ENCODE measurements at regions not wholly inside any gene's neighbourhood (a gene's known extent, or its start where the extent isn't known, plus 50 kb on each side); places are given as distances from the start of the nearest gene placed in this dataset.

DNA sequence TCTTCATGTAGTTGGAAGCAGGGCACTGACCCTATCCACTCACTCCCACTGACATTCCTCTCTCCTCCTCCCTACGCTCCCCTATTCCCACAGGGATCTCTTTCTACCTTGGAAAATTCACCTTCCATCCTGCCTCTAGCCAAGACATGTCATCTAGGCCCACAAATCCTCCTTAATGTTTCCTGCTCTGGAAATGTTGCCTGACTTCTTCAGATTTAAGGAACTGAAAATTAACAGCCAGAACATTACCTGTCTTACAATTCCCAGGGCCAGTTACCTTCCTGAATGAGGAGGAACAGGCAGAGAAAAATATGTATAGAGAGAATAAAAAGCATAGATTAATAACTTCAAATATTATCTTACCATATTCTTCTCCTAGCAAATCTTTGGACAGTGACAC lies 147.3 kb downstream of the MRPL39 start:
- TF ChIP-seq, protein P1, sequence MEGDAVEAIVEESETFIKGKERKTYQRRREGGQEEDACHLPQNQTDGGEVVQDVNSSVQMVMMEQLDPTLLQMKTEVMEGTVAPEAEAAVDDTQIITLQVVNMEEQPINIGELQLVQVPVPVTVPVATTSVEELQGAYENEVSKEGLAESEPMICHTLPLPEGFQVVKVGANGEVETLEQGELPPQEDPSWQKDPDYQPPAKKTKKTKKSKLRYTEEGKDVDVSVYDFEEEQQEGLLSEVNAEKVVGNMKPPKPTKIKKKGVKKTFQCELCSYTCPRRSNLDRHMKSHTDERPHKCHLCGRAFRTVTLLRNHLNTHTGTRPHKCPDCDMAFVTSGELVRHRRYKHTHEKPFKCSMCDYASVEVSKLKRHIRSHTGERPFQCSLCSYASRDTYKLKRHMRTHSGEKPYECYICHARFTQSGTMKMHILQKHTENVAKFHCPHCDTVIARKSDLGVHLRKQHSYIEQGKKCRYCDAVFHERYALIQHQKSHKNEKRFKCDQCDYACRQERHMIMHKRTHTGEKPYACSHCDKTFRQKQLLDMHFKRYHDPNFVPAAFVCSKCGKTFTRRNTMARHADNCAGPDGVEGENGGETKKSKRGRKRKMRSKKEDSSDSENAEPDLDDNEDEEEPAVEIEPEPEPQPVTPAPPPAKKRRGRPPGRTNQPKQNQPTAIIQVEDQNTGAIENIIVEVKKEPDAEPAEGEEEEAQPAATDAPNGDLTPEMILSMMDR (IDR thresholded peaks at IDR 0.05) = no peak
- ATAC-seq = no peak
- Histone ChIP-seq H3K4me3 (no peak overlapping the region), H3K27me3 (ENCODE audit: insufficient read depth in 3 of 3, low read length in 2 of 3) (no peaks in the 10 kb centered on the region), H3K27ac (no peak overlapping the region), H3K36me3 (ENCODE audit: insufficient read depth in 1 of 2, low read depth in 1 of 2) (no peaks in the 10 kb centered on the region), H3K4me1 (no peaks in the 10 kb centered on the region), H3K9me3 (no peaks in the 10 kb centered on the region)
- DNase-seq = no peak
- intact Hi-C loops (cut with DNase I) = no loop called here
- 82 to 85% (median 82%) methylated on average over 1 of the region's 1 CpG for WGBS, 3 donors

DNA sequence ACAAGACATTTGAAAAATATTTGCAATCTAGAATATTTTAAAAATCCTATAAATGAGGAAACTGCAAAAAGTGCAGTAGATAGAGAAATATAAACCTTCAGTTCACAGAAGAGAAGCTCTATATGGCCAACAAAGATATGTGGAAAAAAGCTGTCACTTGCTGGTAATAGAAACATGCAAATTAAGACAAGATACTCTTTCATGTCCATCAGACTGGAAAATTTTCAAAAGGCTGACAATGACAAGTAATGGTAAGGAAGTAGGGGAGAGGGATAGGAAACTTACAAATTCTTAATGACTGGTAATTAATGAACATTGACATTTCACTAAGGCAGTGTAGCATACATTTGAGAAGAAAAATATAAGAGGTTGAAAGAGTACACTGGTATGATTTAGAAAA lies 147.9 kb downstream of the MRPL39 start:
- intact Hi-C loops (cut with DNase I) = no loop called here
- DNase-seq = no peak
- H3K4me3 ChIP-seq = no peak overlapping the region

DNA sequence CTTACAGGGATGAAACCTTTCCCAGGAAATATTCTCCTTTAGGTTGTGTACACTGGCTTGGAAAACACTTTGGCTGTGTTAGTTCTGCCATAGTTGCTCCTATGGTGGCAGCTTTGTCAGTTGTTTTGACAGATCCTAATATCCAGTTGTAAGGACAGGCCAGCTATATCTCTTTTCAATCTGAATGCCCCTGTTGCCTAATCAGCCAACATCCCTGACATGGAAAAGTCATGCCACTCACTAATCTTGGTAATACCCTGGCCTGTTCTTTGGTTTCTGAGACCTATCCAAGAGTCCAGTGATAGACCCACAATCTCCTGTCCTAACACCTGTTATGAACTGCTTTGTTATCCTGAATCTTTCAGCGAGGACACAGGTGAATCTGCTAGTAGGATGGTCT lies 148.8 kb downstream of the MRPL39 start:
- no peak overlapping the region for H3K27ac ChIP-seq
- H3K4me3 ChIP-seq = no peak overlapping the region
- WGBS, 3 donors = 80 to 88% (median 80%) methylated on average over 1 of the region's 1 CpG
- no peaks in the 10 kb centered on the region for H3K4me1 ChIP-seq
- DNase-seq (no peak), ATAC-seq (no peak)
- no peaks in the 10 kb centered on the region for H3K27me3 ChIP-seq (ENCODE audit: insufficient read depth in 3 of 3, low read length in 2 of 3)
- no peaks in the 10 kb centered on the region for H3K36me3 ChIP-seq (ENCODE audit: insufficient read depth in 1 of 2, low read depth in 1 of 2)
- intact Hi-C loops (cut with DNase I) = no loop called here
- TF ChIP-seq, protein P1 (IDR thresholded peaks at IDR 0.05) = no peak
- H3K9me3 ChIP-seq = no peaks in the 10 kb centered on the region

More for the DNA sequence above, 147.9 kb downstream of the MRPL39 start:
- Histone ChIP-seq H3K4me1 (no peaks in the 10 kb centered on the region), H3K9me3 (no peaks in the 10 kb centered on the region), H3K27ac (no peak overlapping the region), H3K27me3 (ENCODE audit: insufficient read depth in 3 of 3, low read length in 2 of 3) (no peaks in the 10 kb centered on the region), H3K36me3 (ENCODE audit: insufficient read depth in 1 of 2, low read depth in 1 of 2) (no peaks in the 10 kb centered on the region)
- no peak for ATAC-seq
- TF ChIP-seq, protein P1 (IDR thresholded peaks at IDR 0.05) = no peak

DNA sequence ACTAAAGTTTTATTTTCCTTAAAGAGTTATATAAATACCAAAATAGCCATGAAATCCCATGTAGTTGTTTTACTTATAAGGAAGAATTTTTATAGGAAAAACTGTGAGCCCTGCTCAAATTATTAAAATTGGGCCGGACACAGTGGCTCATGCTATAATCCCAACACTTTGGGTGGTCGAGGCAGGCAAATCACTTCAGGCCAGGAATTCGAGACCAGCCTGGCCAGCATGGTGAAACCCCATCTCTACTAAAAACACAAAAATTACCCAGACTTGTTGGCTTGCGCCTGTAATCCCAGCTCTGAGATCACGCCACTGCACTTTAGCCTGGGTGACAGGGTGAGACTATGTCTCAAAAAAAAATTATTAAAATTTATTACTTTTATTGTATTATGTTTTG lies 149.3 kb downstream of the MRPL39 start:
- H3K36me3 ChIP-seq (ENCODE audit: insufficient read depth in 1 of 2, low read depth in 1 of 2) = no peaks in the 10 kb centered on the region
- TF ChIP-seq, protein P1 (IDR thresholded peaks at IDR 0.05) = no peak
- WGBS, 3 donors = 50 to 63% (median 51%) methylated on average over 5 of the region's 5 CpGs

DNA sequence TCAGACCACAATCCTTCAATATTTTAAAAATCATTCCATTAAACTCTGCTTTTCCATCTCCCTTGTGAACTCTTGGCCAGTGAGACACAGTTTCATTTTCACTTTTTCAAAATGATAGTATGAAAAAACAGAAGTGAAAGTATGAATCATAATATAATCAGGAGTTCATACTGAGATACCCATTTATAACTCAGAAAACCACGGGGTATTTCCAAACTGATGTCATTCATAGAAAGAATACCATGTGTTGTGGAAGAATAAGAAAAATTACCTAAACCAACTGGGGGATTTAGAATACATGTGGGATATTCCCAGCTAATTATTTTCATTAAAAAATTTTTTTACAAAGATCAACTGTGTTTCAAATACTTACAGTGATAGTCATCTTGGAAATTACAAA lies 149.9 kb downstream of the MRPL39 start:
- ATAC-seq (no peak), DNase-seq (no peak)
- H3K4me3 ChIP-seq = no peak overlapping the region
- no peaks in the 10 kb centered on the region for H3K4me1 ChIP-seq
- H3K9me3 ChIP-seq = no peaks in the 10 kb centered on the region
- TF ChIP-seq, protein P1 (IDR thresholded peaks at IDR 0.05) = no peak
- intact Hi-C loops (cut with DNase I) = no loop called here
- no peak overlapping the region for H3K27ac ChIP-seq
- H3K36me3 ChIP-seq (ENCODE audit: insufficient read depth in 1 of 2, low read depth in 1 of 2) = no peaks in the 10 kb centered on the region
- 0 to 2% (median 1%) methylated on average over 1 of the region's 1 CpG for WGBS, 3 donors
- H3K27me3 ChIP-seq (ENCODE audit: insufficient read depth in 3 of 3, low read length in 2 of 3) = no peaks in the 10 kb centered on the region

More for the DNA sequence above, 149.3 kb downstream of the MRPL39 start:
- no peaks in the 10 kb centered on the region for H3K4me1 ChIP-seq
- ATAC-seq = no peak
- no peaks in the 10 kb centered on the region for H3K9me3 ChIP-seq
- DNase-seq = no peak
- H3K4me3 ChIP-seq = no peak overlapping the region
- intact Hi-C loops (cut with DNase I) = no loop called here
- no peaks in the 10 kb centered on the region for H3K27me3 ChIP-seq (ENCODE audit: insufficient read depth in 3 of 3, low read length in 2 of 3)
- H3K27ac ChIP-seq = no peak overlapping the region

Measured in psoas muscle (tissue), 7 donors.